Suprapubic skin (tissue), 4 donors: ENCODE measurements at regions not wholly inside any gene's neighbourhood (a gene's known extent, or its start where the extent isn't known, plus 50 kb on each side); places are given as distances from the start of the nearest gene placed in this dataset.
"Not testable (repeated sequence)": the region's sequence is repeated elsewhere in the genome, so short reads cannot be mapped to it uniquely, and the experiment has no call there.

Experiments used
- DNase-seq, 2 donors: peaks; one replicate each; pipeline ENCODE4 v3.0.0-alpha.2; 2019; ENCODE audit warnings: low spot score in 2 of 2
- H3K27ac ChIP-seq: fragments of 200-600 bp; sonication (generic); one replicate; pipeline ENCODE4 v1.5.1; 2019
- H3K27me3 ChIP-seq: fragments of 200-600 bp; sonication (generic); one replicate; pipeline ENCODE4 v1.5.1; 2019
- H3K36me3 ChIP-seq: fragments of 200-600 bp; sonication (generic); one replicate; pipeline ENCODE4 v1.5.1; 2019
- H3K4me1 ChIP-seq: fragments of 200-600 bp; sonication (generic); one replicate; pipeline ENCODE4 v1.5.1; 2019
- H3K4me3 ChIP-seq: fragments of 200-600 bp; sonication (generic); one replicate; pipeline ENCODE4 v1.5.1; 2019; ENCODE audit warnings: mild to moderate bottlenecking
- H3K9me3 ChIP-seq: fragments of 200-600 bp; sonication (generic); one replicate; pipeline ENCODE4 v1.5.1; 2019
- CTCF ChIP-seq, 2 donors: fragments of 200-600 bp in 1 of 2; fragments of 450-650 bp in 1 of 2; sonication (generic) in 1 of 2; IDR thresholded peaks; one replicate each; pipeline ENCODE4 v1.5.1; 2016 to 2019; ENCODE audit warnings: antibody characterized with exemption in 2 of 2, mild to moderate bottlenecking in 1 of 2, moderate library complexity in 1 of 2
- EP300 ChIP-seq: sonication (generic); formaldehyde crosslinking; IDR thresholded peaks from one replicate; pipeline ENCODE4 v1.6.1; 2017; ENCODE audit warnings: antibody characterized with exemption
- POLR2A ChIP-seq, 2 donors: fragments of 450-650 bp; IDR thresholded peaks; one replicate each; pipeline ENCODE4 v1.6.1; 2017; ENCODE audit warnings: antibody characterized with exemption in 2 of 2, mild to moderate bottlenecking in 2 of 2, moderate library complexity in 2 of 2
- POLR2AphosphoS5 ChIP-seq, 3 donors: sonication (generic); formaldehyde crosslinking; IDR thresholded peaks; one replicate each; pipeline ENCODE4 v1.6.1; 2017; ENCODE audit warnings: antibody characterized with exemption in 3 of 3
- WGBS: methylation state at CpG from one replicate; pipeline ENCODE4 v1.1.5; 2018; 5-methylcytosine and 5-hydroxymethylcytosine counted together

- no peaks in the 10 kb centered on the region for H3K36me3 ChIP-seq
- H3K4me1 ChIP-seq: peaks cover 6% of the 10 kb centered on the region
- no peak overlapping the region for H3K4me3 ChIP-seq
- H3K27ac ChIP-seq: no peak overlapping the region
- H3K9me3 ChIP-seq: no peaks in the 10 kb centered on the region
- TF ChIP-seq EP300: no peak
- H3K27me3 ChIP-seq: no peaks in the 10 kb centered on the region
- no peak for DNase-seq
Measured at GRCh38 chr1:113201560-113201959, 128.6 kb downstream of the LRIG2 start.

- no peak overlapping the region for H3K4me3 ChIP-seq
- TF ChIP-seq POLR2AphosphoS5 (IDR thresholded peaks at IDR 0.05): no peak
- no peak for TF ChIP-seq POLR2A (IDR thresholded peaks at IDR 0.05)
- TF ChIP-seq EP300: no peak
- TF ChIP-seq CTCF (IDR thresholded peaks at IDR 0.05): no peak
- no peak for DNase-seq
- H3K27me3 ChIP-seq: no peaks in the 10 kb centered on the region
- WGBS: 82% methylated on average over 4 of the region's 4 CpGs
- no peaks in the 10 kb centered on the region for H3K36me3 ChIP-seq
- H3K9me3 ChIP-seq: no peaks in the 10 kb centered on the region
- no peak overlapping the region for H3K27ac ChIP-seq
- H3K4me1 ChIP-seq: no peaks in the 10 kb centered on the region
Measured at GRCh38 chr1:113205980-113206766, 133.2 kb downstream of the LRIG2 start.

- Histone ChIP-seq H3K27ac (no peak overlapping the region), H3K36me3 (no peaks in the 10 kb centered on the region), H3K4me1 (no peaks in the 10 kb centered on the region), H3K27me3 (no peaks in the 10 kb centered on the region), H3K4me3 (no peak overlapping the region), H3K9me3 (no peaks in the 10 kb centered on the region)
- TF ChIP-seq POLR2A (IDR thresholded peaks at IDR 0.05) (no peak), EP300 (no peak), POLR2AphosphoS5 (IDR thresholded peaks at IDR 0.05) (no peak), CTCF (IDR thresholded peaks at IDR 0.05) (no peak)
- WGBS: 50% methylated on average over 2 of the region's 2 CpGs
- DNase-seq: no peak
Measured at GRCh38 chr1:113207019-113207418, 134.0 kb downstream of the LRIG2 start.

GRCh38 chr1:113207457-113207856, 134.5 kb downstream of the LRIG2 start:
- DNase-seq: no peak
- Histone ChIP-seq H3K9me3 (no peaks in the 10 kb centered on the region), H3K4me1 (no peaks in the 10 kb centered on the region), H3K27ac (no peak overlapping the region), H3K36me3 (no peaks in the 10 kb centered on the region), H3K4me3 (no peak overlapping the region), H3K27me3 (no peaks in the 10 kb centered on the region)
- no peak for TF ChIP-seq POLR2A (IDR thresholded peaks at IDR 0.05)
- TF ChIP-seq CTCF (IDR thresholded peaks at IDR 0.05): no peak
- no peak for TF ChIP-seq EP300
- TF ChIP-seq POLR2AphosphoS5 (IDR thresholded peaks at IDR 0.05): no peak
- 36% methylated on average over 1 of the region's 1 CpG for WGBS

GRCh38 chr1:113208425-113208824, 135.4 kb downstream of the LRIG2 start:
- H3K27ac ChIP-seq, DNase-seq, H3K36me3 ChIP-seq, H3K4me1 ChIP-seq, H3K4me3 ChIP-seq, H3K27me3 ChIP-seq, H3K9me3 ChIP-seq: not testable (repeated sequence)
- 92% methylated on average over 9 of the region's 9 CpGs for WGBS

- Histone ChIP-seq H3K4me3 (no peak overlapping the region), H3K27me3 (no peaks in the 10 kb centered on the region), H3K9me3 (peaks cover 4% of the 10 kb centered on the region), H3K27ac (no peak overlapping the region), H3K36me3 (no peaks in the 10 kb centered on the region), H3K4me1 (no peaks in the 10 kb centered on the region)
- no peak for DNase-seq
- TF ChIP-seq EP300: no peak
- TF ChIP-seq POLR2AphosphoS5 (IDR thresholded peaks at IDR 0.05): no peak
- TF ChIP-seq POLR2A (IDR thresholded peaks at IDR 0.05): no peak
- TF ChIP-seq CTCF (IDR thresholded peaks at IDR 0.05): no peak
- 45% methylated on average over 4 of the region's 4 CpGs for WGBS
Measured at GRCh38 chr1:113210248-113210647, 137.2 kb downstream of the LRIG2 start.
